GM19467 (cell line): ENCODE measurements at regions not wholly inside any gene's neighbourhood (a gene's known extent, or its start where the extent isn't known, plus 50 kb on each side); places are given as distances from the start of the nearest gene placed in this dataset.
"Not testable (repeated sequence)": the region's sequence is repeated elsewhere in the genome, so short reads cannot be mapped to it uniquely, and the experiment has no call there.

ENCODE experiments used
- ATAC-seq: cut with Tn5 transposase; IDR thresholded peaks from one replicate; pipeline ENCODE4 v1.9.1; 2021; ENCODE audit warnings: mild to moderate bottlenecking, moderate library complexity; ENCODE audit not compliant: unreplicated experiment

GRCh38 chr14:55766071-55766470, 186.1 kb downstream of the KTN1 start:
- ATAC-seq: no peak

DNA sequence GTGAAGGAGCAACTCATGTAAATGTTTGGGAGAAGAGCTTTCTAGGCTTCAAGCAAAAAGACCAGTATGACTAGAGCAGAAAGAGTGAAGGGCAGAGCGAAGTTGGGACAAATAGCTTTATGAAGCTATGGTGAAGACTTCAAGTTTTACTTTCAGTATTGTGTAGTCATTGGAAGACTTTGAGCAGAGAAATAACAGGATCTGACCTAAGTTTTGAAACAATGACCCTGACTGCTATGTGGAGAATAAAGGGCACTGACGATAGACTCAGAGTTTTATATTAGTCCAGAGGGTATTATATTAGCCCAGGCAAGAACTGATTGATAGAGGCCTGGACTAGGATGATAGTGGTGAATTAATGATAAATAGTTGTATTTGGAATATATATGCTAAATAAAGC, 187.3 kb downstream of the KTN1 start:
- ATAC-seq: no peak

- no peak for ATAC-seq
Measured at GRCh38 chr14:55769877-55770276, 189.9 kb downstream of the KTN1 start.

DNA sequence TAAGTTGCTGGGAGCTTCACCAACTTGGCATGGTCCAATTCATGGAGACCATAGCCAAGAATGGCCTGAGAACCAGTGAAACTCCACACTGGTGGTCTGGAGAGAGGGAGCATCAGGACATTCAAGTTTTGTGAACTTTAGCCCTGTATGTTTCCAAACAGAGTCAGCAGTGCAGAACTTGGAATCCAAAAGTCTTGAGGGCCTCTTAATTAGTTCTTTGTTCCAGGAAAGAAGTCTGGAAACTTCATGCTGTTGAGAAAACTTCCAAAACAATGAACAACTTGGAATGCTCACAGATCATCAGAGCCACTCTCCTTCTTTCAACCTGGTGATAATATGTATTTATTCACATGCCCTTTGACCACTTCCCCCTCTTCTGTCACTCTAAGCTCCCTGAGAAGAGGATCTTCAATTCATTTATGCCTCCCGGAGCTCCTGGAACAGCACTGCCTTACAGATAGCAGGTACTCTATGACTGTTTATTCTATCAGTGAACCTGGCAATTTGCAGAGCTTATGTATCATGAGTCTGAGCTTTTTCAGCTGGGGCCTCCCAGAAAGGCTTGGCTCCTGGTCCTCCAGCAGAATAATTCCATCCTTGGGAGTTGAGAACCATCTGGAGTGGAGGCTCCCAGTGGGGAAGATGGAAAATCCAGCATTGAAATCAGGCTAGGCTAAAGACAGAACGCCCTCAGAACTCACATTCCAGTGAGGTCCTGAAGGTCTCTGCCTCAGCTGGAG, 191.4 kb downstream of the KTN1 start:
- ATAC-seq: no peak

DNA sequence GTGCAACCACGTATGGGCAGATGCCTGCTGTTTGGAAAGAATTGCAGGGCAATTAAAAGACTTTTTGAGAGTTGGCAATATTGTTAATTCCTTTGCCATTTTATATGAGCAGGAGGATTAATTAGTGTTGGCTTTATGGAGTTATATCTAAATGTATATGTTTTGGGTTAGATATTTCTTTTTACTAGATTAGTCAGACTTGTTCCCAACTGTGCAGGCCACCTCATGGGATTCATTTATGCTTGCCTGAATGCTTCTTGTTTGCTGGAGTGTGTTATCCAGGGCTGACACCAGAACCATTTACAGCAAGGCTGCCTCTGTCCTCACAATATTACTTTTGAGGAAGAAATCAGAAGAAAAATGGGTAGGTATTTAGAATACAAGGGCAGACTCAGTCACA, 192.5 kb downstream of the KTN1 start:
- ATAC-seq: no peak

- ATAC-seq: no peak
Measured at GRCh38 chr14:55773312-55773711, 193.3 kb downstream of the KTN1 start.

GRCh38 chr14:55773984-55774545, 194.1 kb downstream of the KTN1 start:
- ATAC-seq: no peak

DNA sequence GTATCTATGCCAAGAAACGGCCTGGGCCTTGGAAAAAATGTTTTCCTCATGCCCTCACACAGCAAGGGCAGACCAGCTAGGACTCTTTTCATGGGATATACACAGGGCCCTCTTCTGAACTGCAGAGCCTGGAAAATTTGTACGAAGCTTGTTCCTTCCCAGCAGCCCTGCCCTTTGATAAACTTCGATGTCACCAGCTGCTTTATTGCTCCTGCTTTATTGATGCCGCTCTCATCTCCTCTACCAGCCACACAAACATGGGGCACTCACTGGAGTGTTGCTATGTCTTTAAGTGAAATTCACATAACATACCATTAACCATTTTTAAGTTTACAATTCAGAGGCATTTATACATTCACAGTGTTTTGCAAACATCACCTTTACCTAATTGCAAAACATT, 197.9 kb downstream of the KTN1 start:
- ATAC-seq: no peak

DNA sequence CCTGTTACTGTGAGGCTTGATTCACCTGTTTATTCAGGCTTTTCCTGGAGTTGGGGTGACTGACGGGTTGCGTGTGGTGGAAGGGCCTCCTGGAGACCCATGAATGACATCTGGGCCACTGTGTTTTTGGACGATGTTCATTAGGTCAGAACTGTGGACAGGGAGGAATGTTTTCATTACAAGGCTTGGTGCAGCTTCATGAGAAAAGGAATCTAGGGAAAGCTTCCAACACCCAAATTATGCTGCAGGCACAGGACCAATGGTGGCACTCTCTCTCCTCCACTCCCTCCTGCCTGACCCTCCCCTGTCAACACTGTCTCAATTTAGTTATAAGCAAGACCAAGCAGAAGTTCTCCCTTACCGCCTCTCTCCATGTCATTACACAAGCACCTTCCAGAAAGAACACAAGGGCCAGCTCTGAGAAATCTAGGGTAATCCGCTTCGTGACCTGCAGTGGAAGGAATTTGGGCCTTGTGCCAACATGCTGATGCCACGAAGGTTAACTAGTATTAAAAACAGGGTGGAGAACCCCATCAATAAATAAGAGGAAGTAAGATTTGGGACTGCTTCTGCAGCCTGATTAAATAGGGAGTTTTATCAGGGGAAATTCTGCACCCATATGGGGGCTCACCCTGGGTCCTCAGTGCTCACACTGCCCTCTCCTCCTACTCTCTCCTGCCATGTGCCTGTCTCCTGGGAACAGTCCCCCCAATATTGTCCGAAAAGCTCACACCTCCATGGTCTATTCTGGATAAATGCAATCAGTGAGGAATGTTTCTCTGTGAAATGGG, 200.3 kb downstream of the KTN1 start:
- no peak for ATAC-seq

DNA sequence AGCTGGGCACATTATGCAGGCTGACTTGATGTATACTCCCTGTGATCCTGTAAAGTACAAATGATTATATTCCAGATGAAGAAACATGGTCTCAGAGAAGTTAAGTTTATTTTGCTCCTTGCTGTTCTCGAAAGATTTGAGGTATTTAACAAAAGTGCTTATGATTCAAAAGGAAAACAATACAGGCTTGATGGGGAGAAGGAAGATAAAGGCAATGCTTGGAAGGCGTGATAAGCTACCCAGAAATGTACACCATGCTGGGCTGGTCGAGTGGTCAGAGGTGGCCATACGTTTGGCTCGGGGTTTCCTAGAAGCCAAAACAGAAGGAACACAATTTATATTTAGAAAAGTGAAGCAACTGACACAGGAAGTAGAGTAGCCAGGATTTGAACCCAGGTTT, 201.0 kb downstream of the KTN1 start:
- ATAC-seq: no peak

DNA sequence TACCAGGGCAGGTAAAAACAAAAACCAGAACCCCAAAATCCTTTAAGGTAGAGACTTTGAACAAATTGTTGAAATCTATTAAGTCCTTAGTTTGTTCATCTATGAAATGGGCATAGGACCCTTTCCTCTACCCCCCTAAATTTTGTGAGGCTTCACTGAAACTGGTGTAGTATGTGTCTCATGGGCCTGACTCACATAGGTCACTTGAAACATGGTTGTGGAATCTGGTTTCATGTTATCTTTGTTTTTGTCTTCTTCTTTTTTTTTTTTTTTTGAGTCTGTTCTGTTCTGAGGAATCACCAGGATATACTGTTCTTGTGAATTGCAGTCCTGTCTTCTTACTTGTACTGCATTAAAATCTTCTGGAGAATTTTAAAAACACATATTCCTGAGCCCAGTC, 202.2 kb downstream of the KTN1 start:
- ATAC-seq: no peak

DNA sequence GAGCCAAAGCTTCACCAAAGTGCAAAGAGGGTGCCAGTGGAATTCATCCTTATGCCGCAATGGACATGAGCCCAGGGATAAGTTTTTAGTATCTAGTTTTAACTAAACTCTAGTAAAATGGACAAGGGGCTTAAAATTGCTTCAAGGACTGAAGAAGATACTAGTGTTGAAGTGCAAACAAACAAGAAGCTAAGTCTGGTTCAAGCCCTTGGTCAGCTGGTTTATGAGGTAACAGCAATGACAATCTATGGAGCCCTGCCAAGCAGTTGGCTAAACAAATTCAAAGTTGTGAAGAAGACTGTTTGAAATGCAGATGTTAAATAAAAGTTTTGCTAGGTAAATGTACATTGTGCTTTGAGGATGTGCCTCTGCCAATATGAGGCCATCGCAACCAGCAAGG, 209.4 kb downstream of the KTN1 start:
- no peak for ATAC-seq

GRCh38 chr14:55794655-55795595, 214.9 kb downstream of the KTN1 start:
- ATAC-seq: no peak

GRCh38 chr14:55796513-55796912, 216.5 kb downstream of the KTN1 start:
- ATAC-seq: not testable (repeated sequence)

DNA sequence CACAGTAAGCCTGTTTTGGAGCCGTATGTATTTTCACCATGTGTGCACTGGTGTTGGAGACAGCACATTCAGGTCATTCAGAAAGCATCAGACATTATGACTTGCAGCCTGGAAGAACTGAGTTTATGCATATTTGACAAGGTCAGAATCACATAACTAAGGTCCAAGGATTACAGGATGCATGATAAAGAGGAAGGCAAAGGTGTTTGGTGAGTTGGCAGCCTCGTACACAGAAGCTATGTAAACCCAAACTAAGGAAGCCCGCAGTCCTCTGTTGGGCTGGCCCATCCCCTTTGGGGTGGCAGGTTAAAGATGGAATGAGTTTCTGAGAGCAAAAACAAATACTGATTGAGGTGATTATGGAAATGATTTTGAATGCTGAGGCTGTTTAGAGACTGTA, 218.4 kb downstream of the KTN1 start:
- ATAC-seq: no peak

GRCh38 chr14:55799508-55800095, 219.6 kb downstream of the KTN1 start:
- ATAC-seq: no peak

DNA sequence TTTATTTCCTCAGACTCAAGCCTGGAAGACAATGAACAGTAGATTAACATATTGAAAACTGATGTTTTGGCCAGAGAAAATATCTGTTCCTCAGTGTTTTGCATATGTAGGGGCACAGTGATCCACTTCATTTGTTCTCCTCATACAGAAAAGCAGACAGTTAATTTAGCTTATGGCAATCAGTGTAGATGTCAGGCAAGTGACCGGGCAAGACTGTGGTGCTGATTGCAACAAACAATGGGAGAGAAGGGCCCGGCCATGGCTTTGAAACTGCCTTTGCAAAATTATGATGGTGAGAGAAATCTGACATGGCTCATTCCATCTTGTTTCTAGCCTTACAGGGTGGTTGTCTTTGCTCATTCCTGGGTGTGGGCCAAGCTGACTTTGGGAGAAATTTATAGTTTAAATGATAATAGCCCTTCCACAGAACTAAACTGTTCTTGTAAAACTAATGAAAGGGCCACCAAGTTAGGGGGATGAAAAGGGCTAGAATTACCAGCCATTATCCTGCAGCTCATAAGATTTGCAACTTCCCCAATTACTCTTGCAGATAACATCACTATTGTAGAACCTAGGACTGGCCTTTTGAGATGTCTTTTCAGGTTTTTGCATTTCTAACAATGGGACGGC, 220.3 kb downstream of the KTN1 start:
- ATAC-seq: no peak

DNA sequence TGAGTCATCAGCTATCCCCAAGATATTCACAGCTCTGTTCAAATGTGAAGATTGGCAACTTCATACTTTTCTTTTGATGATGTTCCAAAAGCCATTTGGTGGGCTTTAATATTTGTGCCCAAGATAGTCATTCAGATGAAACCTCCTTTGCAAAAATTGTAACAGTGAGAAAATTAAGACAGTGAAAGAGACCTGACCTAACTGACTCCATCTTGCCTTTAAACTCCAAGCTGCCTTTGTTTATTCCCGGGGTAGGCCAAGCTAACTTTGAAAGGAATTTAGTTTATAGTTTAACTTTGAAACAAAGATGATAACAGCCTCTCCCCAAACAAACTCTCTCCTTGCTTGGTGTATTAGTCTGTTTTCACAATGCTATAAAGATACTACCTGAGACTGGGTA, 221.1 kb downstream of the KTN1 start:
- no peak for ATAC-seq

GRCh38 chr14:55802986-55803872, 223.2 kb downstream of the KTN1 start:
- ATAC-seq: no peak
